Muscle of arm (tissue), 1 donor: ENCODE measurements at regions not wholly inside any gene's neighbourhood (a gene's known extent, or its start where the extent isn't known, plus 50 kb on each side); places are given as distances from the start of the nearest gene placed in this dataset.

ENCODE experiments used
- DNase-seq: peaks from one replicate; pipeline ENCODE4 v3.0.0-alpha.2; 2013

GRCh38 chr3:6578526-6578925 lies 282.4 kb upstream of the GRM7 start:
- DNase-seq, result no peak

GRCh38 chr3:6580808-6581207 lies 280.1 kb upstream of the GRM7 start:
- no peak for DNase-seq

- DNase-seq, result no peak
Measured at GRCh38 chr3:6585360-6585759, 275.6 kb upstream of the GRM7 start.

- DNase-seq, result no peak
Measured at GRCh38 chr3:6600237-6600636, 260.7 kb upstream of the GRM7 start.

- no peak for DNase-seq
Measured at GRCh38 chr3:6601374-6601773, 259.5 kb upstream of the GRM7 start.

- DNase-seq, result no peak
Measured at GRCh38 chr3:6602329-6602728, 258.6 kb upstream of the GRM7 start.

- DNase-seq, result no peak
Measured at GRCh38 chr3:6605227-6605626, 255.7 kb upstream of the GRM7 start.

- no peak for DNase-seq
Measured at GRCh38 chr3:6608843-6609242, 252.1 kb upstream of the GRM7 start.

GRCh38 chr3:6612034-6612616 lies 248.8 kb upstream of the GRM7 start:
- DNase-seq, result no peak

- DNase-seq, result no peak
Measured at GRCh38 chr3:6622260-6622659, 238.7 kb upstream of the GRM7 start.

GRCh38 chr3:6622712-6623111 lies 238.2 kb upstream of the GRM7 start:
- no peak for DNase-seq

- no peak for DNase-seq
Measured at GRCh38 chr3:6631376-6631775, 229.5 kb upstream of the GRM7 start.

GRCh38 chr3:6640907-6641306 lies 220.0 kb upstream of the GRM7 start:
- DNase-seq, result no peak

GRCh38 chr3:6644070-6644929 lies 216.6 kb upstream of the GRM7 start:
- DNase-seq, result no peak

GRCh38 chr3:6654670-6655069 lies 206.2 kb upstream of the GRM7 start:
- DNase-seq, result no peak

GRCh38 chr3:6655275-6655674 lies 205.6 kb upstream of the GRM7 start:
- no peak for DNase-seq

GRCh38 chr3:6657591-6657990 lies 203.3 kb upstream of the GRM7 start:
- DNase-seq, result no peak

- no peak for DNase-seq
Measured at GRCh38 chr3:6667354-6667753, 193.6 kb upstream of the GRM7 start.

GRCh38 chr3:6671363-6671762 lies 189.6 kb upstream of the GRM7 start:
- DNase-seq, result no peak

- DNase-seq, result no peak
Measured at GRCh38 chr3:6679510-6679909, 181.4 kb upstream of the GRM7 start.

- no peak for DNase-seq
Measured at GRCh38 chr3:6680119-6680806, 180.7 kb upstream of the GRM7 start.

GRCh38 chr3:6697285-6697684 lies 163.6 kb upstream of the GRM7 start:
- DNase-seq, result no peak

- no peak for DNase-seq
Measured at GRCh38 chr3:6697722-6698121, 163.2 kb upstream of the GRM7 start.
